ENCODE measurements at regions not wholly inside any gene's neighbourhood (a gene's known extent, or its start where the extent isn't known, plus 50 kb on each side); places are given as distances from the start of the nearest gene placed in this dataset.

DNA sequence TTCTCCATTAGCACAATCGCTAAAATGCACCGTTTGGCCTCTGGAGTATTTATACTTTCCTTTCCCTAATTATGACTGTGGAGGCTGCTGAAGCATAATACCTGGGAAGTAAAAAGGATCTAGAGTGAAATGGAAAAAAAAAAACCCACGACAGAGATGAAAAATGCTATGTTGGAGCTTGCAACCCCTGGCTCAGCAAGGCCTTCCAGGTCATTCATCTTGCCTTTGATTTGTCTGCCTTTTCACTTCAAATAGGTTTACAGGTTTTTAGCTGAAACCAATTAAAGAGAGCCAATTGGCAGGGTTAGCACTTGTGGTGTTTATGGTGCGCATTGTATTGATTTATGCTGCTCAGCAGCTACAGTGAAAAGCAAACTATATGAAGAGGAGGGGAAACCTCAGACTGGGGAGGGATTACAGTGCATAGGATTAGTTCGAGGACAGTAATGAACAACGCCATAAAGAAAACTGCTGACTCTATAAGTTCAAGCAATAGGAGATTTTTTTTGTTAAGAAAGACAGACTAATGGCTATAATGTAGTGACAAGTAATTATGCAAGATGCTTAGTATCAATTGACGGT is 347.9 kb downstream of the MEIS1 start (continued):
- TF ChIP-seq, protein P1, sequence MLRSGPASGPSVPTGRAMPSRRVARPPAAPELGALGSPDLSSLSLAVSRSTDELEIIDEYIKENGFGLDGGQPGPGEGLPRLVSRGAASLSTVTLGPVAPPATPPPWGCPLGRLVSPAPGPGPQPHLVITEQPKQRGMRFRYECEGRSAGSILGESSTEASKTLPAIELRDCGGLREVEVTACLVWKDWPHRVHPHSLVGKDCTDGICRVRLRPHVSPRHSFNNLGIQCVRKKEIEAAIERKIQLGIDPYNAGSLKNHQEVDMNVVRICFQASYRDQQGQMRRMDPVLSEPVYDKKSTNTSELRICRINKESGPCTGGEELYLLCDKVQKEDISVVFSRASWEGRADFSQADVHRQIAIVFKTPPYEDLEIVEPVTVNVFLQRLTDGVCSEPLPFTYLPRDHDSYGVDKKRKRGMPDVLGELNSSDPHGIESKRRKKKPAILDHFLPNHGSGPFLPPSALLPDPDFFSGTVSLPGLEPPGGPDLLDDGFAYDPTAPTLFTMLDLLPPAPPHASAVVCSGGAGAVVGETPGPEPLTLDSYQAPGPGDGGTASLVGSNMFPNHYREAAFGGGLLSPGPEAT (IDR thresholded peaks at IDR 0.05; ENCODE audit: low read depth) = no peak

DNA sequence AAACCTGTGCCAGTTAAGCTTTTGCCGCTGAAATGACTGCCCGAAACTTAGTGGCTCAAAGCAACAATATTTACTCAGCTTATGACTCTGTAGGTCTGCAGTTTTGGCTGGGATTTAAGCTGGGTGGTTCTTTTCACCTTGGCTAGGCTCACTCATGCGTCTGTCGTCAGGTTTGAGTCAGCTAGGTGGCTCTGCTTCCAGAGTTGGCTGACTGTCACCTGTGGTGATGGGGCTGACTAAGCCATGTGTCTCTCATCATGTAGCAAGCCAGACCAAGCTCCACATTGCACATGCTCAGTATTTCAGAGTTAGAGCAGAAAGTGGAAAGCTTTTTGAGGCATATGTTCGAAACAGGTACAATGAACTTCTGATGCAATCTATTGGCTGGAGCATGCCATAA is 354.8 kb downstream of the MEIS1 start:
- POLR2A ChIA-PET = no interaction called here
- Histone ChIP-seq H3K4me1 (ENCODE audit: control insufficient read depth, insufficient read depth, low read length) (no peaks in the 10 kb centered on the region), H3K4me3 (no peak overlapping the region), H3K79me2 (ENCODE audit: control insufficient read depth, insufficient read depth, low read length) (no peaks in the 10 kb centered on the region), H2AFZ (ENCODE audit: control insufficient read depth, low read depth, low read length) (no peak overlapping the region), H3K27ac (ENCODE audit: control insufficient read depth, insufficient read depth) (no peak overlapping the region), H3K36me3 (ENCODE audit: control insufficient read depth in 2 of 2, insufficient read depth in 2 of 2, low read length in 1 of 2) (no peaks in the 10 kb centered on the region), H3K27me3 (replicated peaks in 1 of 2; ENCODE audit: control insufficient read depth in 2 of 2, insufficient read depth in 2 of 2, low read length in 1 of 2) (no peaks in the 10 kb centered on the region), H3K9me3 (replicated peaks; ENCODE audit: control insufficient read depth, insufficient read depth, low read length) (no peaks in the 10 kb centered on the region), H4K20me1 (ENCODE audit: control insufficient read depth, insufficient read depth) (no peaks in the 10 kb centered on the region), H3K9ac (ENCODE audit: control insufficient read depth, insufficient read depth, low read length) (no peak overlapping the region), H3K4me2 (ENCODE audit: control insufficient read depth, insufficient read depth) (no peak overlapping the region)
- no TSS peak for BruUV-seq (replicated peaks)
- CTCF ChIA-PET = no interaction called here
- TF ChIP-seq SUZ12 (IDR thresholded peaks at IDR 0.05; ENCODE audit: unreplicated experiment) (no peak), TARDBP (IDR thresholded peaks at IDR 0.05; ENCODE audit: borderline replicate concordance) (no peak), ZZZ3 (IDR thresholded peaks at IDR 0.05; ENCODE audit: control insufficient read depth, insufficient read length, low read depth) (no peak), MXI1 (IDR thresholded peaks at IDR 0.05; ENCODE audit: low read depth, low read length) (no peak), NBN (IDR thresholded peaks at IDR 0.05) (no peak), TCF7 (IDR thresholded peaks at IDR 0.05; ENCODE audit: borderline replicate concordance) (no peak), CBFB (IDR thresholded peaks at IDR 0.05; ENCODE audit: low read depth) (no peak), CHD4 (IDR thresholded peaks at IDR 0.05) (no peak)
- TF ChIP-seq, protein P2, sequence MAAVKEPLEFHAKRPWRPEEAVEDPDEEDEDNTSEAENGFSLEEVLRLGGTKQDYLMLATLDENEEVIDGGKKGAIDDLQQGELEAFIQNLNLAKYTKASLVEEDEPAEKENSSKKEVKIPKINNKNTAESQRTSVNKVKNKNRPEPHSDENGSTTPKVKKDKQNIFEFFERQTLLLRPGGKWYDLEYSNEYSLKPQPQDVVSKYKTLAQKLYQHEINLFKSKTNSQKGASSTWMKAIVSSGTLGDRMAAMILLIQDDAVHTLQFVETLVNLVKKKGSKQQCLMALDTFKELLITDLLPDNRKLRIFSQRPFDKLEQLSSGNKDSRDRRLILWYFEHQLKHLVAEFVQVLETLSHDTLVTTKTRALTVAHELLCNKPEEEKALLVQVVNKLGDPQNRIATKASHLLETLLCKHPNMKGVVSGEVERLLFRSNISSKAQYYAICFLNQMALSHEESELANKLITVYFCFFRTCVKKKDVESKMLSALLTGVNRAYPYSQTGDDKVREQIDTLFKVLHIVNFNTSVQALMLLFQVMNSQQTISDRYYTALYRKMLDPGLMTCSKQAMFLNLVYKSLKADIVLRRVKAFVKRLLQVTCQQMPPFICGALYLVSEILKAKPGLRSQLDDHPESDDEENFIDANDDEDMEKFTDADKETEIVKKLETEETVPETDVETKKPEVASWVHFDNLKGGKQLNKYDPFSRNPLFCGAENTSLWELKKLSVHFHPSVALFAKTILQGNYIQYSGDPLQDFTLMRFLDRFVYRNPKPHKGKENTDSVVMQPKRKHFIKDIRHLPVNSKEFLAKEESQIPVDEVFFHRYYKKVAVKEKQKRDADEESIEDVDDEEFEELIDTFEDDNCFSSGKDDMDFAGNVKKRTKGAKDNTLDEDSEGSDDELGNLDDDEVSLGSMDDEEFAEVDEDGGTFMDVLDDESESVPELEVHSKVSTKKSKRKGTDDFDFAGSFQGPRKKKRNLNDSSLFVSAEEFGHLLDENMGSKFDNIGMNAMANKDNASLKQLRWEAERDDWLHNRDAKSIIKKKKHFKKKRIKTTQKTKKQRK (IDR thresholded peaks at IDR 0.05; ENCODE audit: low read depth, low read length) = no peak
- TF ChIP-seq, protein P3, sequence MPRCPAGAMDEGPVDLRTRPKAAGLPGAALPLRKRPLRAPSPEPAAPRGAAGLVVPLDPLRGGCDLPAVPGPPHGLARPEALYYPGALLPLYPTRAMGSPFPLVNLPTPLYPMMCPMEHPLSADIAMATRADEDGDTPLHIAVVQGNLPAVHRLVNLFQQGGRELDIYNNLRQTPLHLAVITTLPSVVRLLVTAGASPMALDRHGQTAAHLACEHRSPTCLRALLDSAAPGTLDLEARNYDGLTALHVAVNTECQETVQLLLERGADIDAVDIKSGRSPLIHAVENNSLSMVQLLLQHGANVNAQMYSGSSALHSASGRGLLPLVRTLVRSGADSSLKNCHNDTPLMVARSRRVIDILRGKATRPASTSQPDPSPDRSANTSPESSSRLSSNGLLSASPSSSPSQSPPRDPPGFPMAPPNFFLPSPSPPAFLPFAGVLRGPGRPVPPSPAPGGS (IDR thresholded peaks at IDR 0.05; ENCODE audit: borderline replicate concordance, insufficient read depth, low read depth, low read length, poor library complexity, severe bottlenecking) = no peak
- SMC1A ChIA-PET (ENCODE audit: uncharacterized antibody, unreplicated experiment) = interaction anchor here (0.7 kb wide), 1 partner anchor 805 kb away, joined by 3 read pairs; no protein-coding TSS in a partner anchor
- no peak for FAIRE-seq
- no peak for DNase-seq (ENCODE audit: low read depth, low spot score)
- RAD21 ChIA-PET (ENCODE audit: unreplicated experiment) = no interaction called here
- in situ Hi-C loops (cut with MboI) (no loop called here), intact Hi-C loops (cut with micrococcal nuclease; ENCODE audit: unreplicated experiment) (no loop called here)
- 8% methylated on average over 5 of the region's 5 CpGs for WGBS (ENCODE audit: insufficient coverage, insufficient replicate concordance, low lambda C conversion rate, missing lambda C conversion rate)
- no peak for ATAC-seq

Data from GM12878 (cell line).